DND-41 (cell line): ENCODE measurements at regions not wholly inside any gene's neighbourhood (a gene's known extent, or its start where the extent isn't known, plus 50 kb on each side); places are given as distances from the start of the nearest gene placed in this dataset.

Experiments
- ATAC-seq: fragments of 200-7000 bp; cut with Tn5 transposase; 3 replicates; pipeline ENCODE4 v1.9.1; 2021; ENCODE audit warnings: low read depth; ENCODE audit not compliant: insufficient read depth
- DNase-seq: peaks from one replicate; pipeline ENCODE4 v3.0.0-alpha.2; 2020
- H2AFZ ChIP-seq: 2 replicates; pipeline ENCODE4 v1.6.0; 2012; ENCODE audit warnings: low read depth, low read length
- H3K27ac ChIP-seq: 2 replicates; pipeline ENCODE4 v1.5.1; 2012; ENCODE audit warnings: low read length, inconsistent platforms
- H3K27me3 ChIP-seq: fragments of 200-600 bp; sonication (generic); 2 replicates; pipeline ENCODE4 v1.6.0; 2012; ENCODE audit warnings: low read length, mild to moderate bottlenecking, inconsistent platforms; ENCODE audit not compliant: insufficient read depth, poor library complexity
- H3K36me3 ChIP-seq: 2 replicates; pipeline ENCODE4 v1.5.1; 2012; ENCODE audit warnings: low read length, inconsistent platforms; ENCODE audit not compliant: insufficient read depth
- H3K4me1 ChIP-seq: 2 replicates; pipeline ENCODE4 v1.5.1; 2012; ENCODE audit warnings: mild to moderate bottlenecking, low read length; ENCODE audit not compliant: insufficient read depth
- H3K4me2 ChIP-seq: 2 replicates; pipeline ENCODE4 v1.6.0; 2012; ENCODE audit warnings: mild to moderate bottlenecking, moderate library complexity, low read length, inconsistent platforms; ENCODE audit not compliant: insufficient read depth
- H3K4me3 ChIP-seq, 2 experiments: fragments of 200-600 bp in 1 of 2; shearing (Covaris generic) in 1 of 2; 2 replicates each; pipeline ENCODE4 v1.5.1; 2012 to 2016; ENCODE audit warnings: inconsistent platforms in 2 of 2, low read length in 2 of 2, mild to moderate bottlenecking in 2 of 2, low read depth in 1 of 2, moderate library complexity in 1 of 2
- H3K79me2 ChIP-seq: 2 replicates; pipeline ENCODE4 v1.6.0; 2012; ENCODE audit warnings: low read length, inconsistent platforms; ENCODE audit not compliant: insufficient read depth
- H3K9ac ChIP-seq: 2 replicates; pipeline ENCODE4 v1.6.0; 2012; ENCODE audit warnings: low read depth, mild to moderate bottlenecking, inconsistent platforms, low read length, moderate library complexity
- H3K9me3 ChIP-seq: 2 replicates; pipeline ENCODE4 v1.5.1; 2012; ENCODE audit warnings: low read length, moderate library complexity, mild to moderate bottlenecking, inconsistent platforms; ENCODE audit not compliant: insufficient read depth, severe bottlenecking
- H4K20me1 ChIP-seq: 2 replicates; pipeline ENCODE4 v1.6.0; 2012; ENCODE audit warnings: low read length; ENCODE audit not compliant: insufficient read depth
- CTCF ChIP-seq: IDR thresholded peaks from 2 replicates; pipeline ENCODE4 v1.5.1; 2012; ENCODE audit warnings: borderline replicate concordance, low read length, moderate library complexity, mild to moderate bottlenecking; ENCODE audit not compliant: poor library complexity, severe bottlenecking; ENCODE audit errors: extremely low read depth
- EZH2 ChIP-seq: IDR thresholded peaks from 3 replicates; pipeline ENCODE4 v1.6.1; 2012; ENCODE audit warnings: borderline replicate concordance, low read depth, mild to moderate bottlenecking, moderate library complexity, low read length, inconsistent platforms; ENCODE audit not compliant: severe bottlenecking

- Histone ChIP-seq H3K4me2 (no peak overlapping the region), H3K27ac (no peak overlapping the region), H3K4me1 (no peaks in the 10 kb centered on the region), H3K4me3 (no peak overlapping the region), H3K36me3 (no peaks in the 10 kb centered on the region), H2AFZ (no peak overlapping the region), H3K79me2 (no peaks in the 10 kb centered on the region), H4K20me1 (no peaks in the 10 kb centered on the region), H3K27me3 (no peaks in the 10 kb centered on the region), H3K9me3 (no peaks in the 10 kb centered on the region), H3K9ac (no peak overlapping the region)
- no peak for DNase-seq
- no peak for ATAC-seq
- no peak for TF ChIP-seq EZH2
- no peak for TF ChIP-seq CTCF
Observed at GRCh38 chrX:118182025-118182424, 65.4 kb upstream of the KLHL13 start.

GRCh38 chrX:118182681-118183080 lies 66.1 kb upstream of the KLHL13 start:
- H4K20me1 ChIP-seq: no peaks in the 10 kb centered on the region
- H3K4me3 ChIP-seq: no peak overlapping the region
- no peaks in the 10 kb centered on the region for H3K36me3 ChIP-seq
- no peak for ATAC-seq
- H3K9me3 ChIP-seq: no peaks in the 10 kb centered on the region
- no peak overlapping the region for H3K4me2 ChIP-seq
- DNase-seq: no peak
- H3K9ac ChIP-seq: no peak overlapping the region
- no peaks in the 10 kb centered on the region for H3K27me3 ChIP-seq
- H2AFZ ChIP-seq: no peak overlapping the region
- TF ChIP-seq EZH2: no peak
- H3K4me1 ChIP-seq: no peaks in the 10 kb centered on the region
- H3K79me2 ChIP-seq: no peaks in the 10 kb centered on the region
- no peak overlapping the region for H3K27ac ChIP-seq

- H3K36me3 ChIP-seq: no peaks in the 10 kb centered on the region
- no peak overlapping the region for H3K9ac ChIP-seq
- no peaks in the 10 kb centered on the region for H4K20me1 ChIP-seq
- H2AFZ ChIP-seq: no peak overlapping the region
- H3K27ac ChIP-seq: no peak overlapping the region
- ATAC-seq: no peak
- TF ChIP-seq EZH2: no peak
- TF ChIP-seq CTCF: no peak
- no peak overlapping the region for H3K4me2 ChIP-seq
- no peak for DNase-seq
- H3K4me1 ChIP-seq: no peaks in the 10 kb centered on the region
- H3K4me3 ChIP-seq: no peak overlapping the region
- no peaks in the 10 kb centered on the region for H3K79me2 ChIP-seq
- H3K9me3 ChIP-seq: no peaks in the 10 kb centered on the region
- H3K27me3 ChIP-seq: no peaks in the 10 kb centered on the region
Observed at GRCh38 chrX:118183606-118184005, 67.0 kb upstream of the KLHL13 start.

GRCh38 chrX:118187100-118187499 lies 70.5 kb upstream of the KLHL13 start:
- no peaks in the 10 kb centered on the region for H3K36me3 ChIP-seq
- H3K4me3 ChIP-seq: no peak overlapping the region
- no peak overlapping the region for H3K4me2 ChIP-seq

More at GRCh38 chrX:118187100-118187499, 70.5 kb upstream of the KLHL13 start:
- H3K4me1 ChIP-seq: no peaks in the 10 kb centered on the region
- no peak overlapping the region for H2AFZ ChIP-seq
- no peaks in the 10 kb centered on the region for H3K9me3 ChIP-seq
- no peak for DNase-seq
- no peaks in the 10 kb centered on the region for H4K20me1 ChIP-seq
- no peak overlapping the region for H3K9ac ChIP-seq
- no peak overlapping the region for H3K27ac ChIP-seq
- H3K79me2 ChIP-seq: no peaks in the 10 kb centered on the region
- no peak for ATAC-seq
- H3K27me3 ChIP-seq: no peaks in the 10 kb centered on the region
- TF ChIP-seq CTCF (no peak), EZH2 (no peak)
